Keratinocyte (primary cell): ENCODE measurements at regions not wholly inside any gene's neighbourhood (a gene's known extent, or its start where the extent isn't known, plus 50 kb on each side); places are given as distances from the start of the nearest gene placed in this dataset.

Source experiments
- CTCF ChIP-seq, 3 experiments: IDR thresholded peaks in 1 of 3; conservative IDR thresholded peaks in 1 of 3; optimal IDR thresholded peaks in 1 of 3; 2 replicates in 2 of 3; 3 replicates in 1 of 3; pipeline versions ENCODE3 to v1.5.1; 2011; ENCODE audit warnings: low read length in 3 of 3, mild to moderate bottlenecking in 3 of 3, moderate library complexity in 2 of 3, control low read depth in 1 of 3, inconsistent platforms in 1 of 3; ENCODE audit not compliant: insufficient read depth in 2 of 3; ENCODE audit errors: extremely low read depth in 1 of 3
- EZH2 ChIP-seq: IDR thresholded peaks from one replicate; pipeline ENCODE4 v1.6.1; 2012; ENCODE audit warnings: inconsistent platforms, mild to moderate bottlenecking, low read length, moderate library complexity

DNA sequence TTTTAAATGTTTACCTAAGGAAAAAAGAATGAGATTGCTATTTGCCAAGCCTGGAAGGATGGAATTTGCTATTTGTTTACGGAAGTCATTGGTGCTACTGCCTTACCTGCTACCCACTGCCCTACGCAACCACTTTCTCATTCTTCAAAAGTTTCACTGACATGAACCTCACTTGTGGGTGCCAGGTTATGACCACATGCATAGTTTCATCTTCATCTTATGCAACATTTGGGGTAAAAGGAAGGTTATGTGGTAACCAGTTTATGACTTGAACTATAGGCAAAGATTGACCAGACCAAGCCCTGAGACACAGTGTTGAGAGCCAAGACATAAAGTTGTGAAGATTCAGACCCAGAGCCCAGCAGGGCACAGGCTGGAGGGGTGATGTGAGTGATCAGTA is 142.5 kb downstream of the LACC1 start:
- TF ChIP-seq CTCF (optimal IDR thresholded peaks at IDR 0.05 in 1 of 3, IDR thresholded peaks at IDR 0.05 in 1 of 3, conservative IDR thresholded peaks at IDR 0.05 in 1 of 3; ENCODE audit: extremely low read depth in 1 of 3, insufficient read depth in 2 of 3, low read length in 3 of 3) (no peak), EZH2 (no peak)
